ENCODE measurements at regions not wholly inside any gene's neighbourhood (a gene's known extent, or its start where the extent isn't known, plus 50 kb on each side); places are given as distances from the start of the nearest gene placed in this dataset.

GRCh38 chr11:114827736-114828135 lies 149.4 kb downstream of the NXPE2 start:
- no peaks in the 10 kb centered on the region for H3K4me1 ChIP-seq (ENCODE audit: control insufficient read depth in 1 of 2, insufficient read depth in 2 of 2, low read length in 2 of 2)
- no peak overlapping the region for H3K4me3 ChIP-seq (replicated peaks in 1 of 2; ENCODE audit: low read depth in 1 of 2, low read length in 2 of 2)
- CTCF ChIA-PET: no interaction called here
- ATAC-seq: no peak
- no peak overlapping the region for H3K27ac ChIP-seq (ENCODE audit: low read depth, low read length)
- no peak overlapping the region for H3K9ac ChIP-seq (ENCODE audit: low read length)
- H3K9me3 ChIP-seq (ENCODE audit: control insufficient read depth in 1 of 2, insufficient read depth in 1 of 2, low read depth in 1 of 2, low read length in 2 of 2): no peaks in the 10 kb centered on the region; a peak in 2 of 4 replicates
- POLR2A ChIA-PET: no interaction called here
- no peak overlapping the region for H3K4me2 ChIP-seq (ENCODE audit: low read length)
- H4K20me1 ChIP-seq (ENCODE audit: insufficient read depth): no peaks in the 10 kb centered on the region
- H3K79me2 ChIP-seq (ENCODE audit: insufficient read depth, low read length): no peaks in the 10 kb centered on the region
- no TSS peak for BruUV-seq (replicated peaks)
- RAD21 ChIA-PET (ENCODE audit: low non-redundant PET in 1 of 2, low total read pairs in 2 of 2, uncharacterized antibody in 2 of 2, unreplicated experiment in 2 of 2): no interaction called here
- H2AFZ ChIP-seq (ENCODE audit: low read depth, low read length, poor library complexity, severe bottlenecking): no peak overlapping the region
- no peak for DNase-seq (ENCODE audit: low read depth, low spot score)
- H3K27me3 ChIP-seq (ENCODE audit: insufficient read depth, low read length): no peaks in the 10 kb centered on the region
- no peak for TF ChIP-seq SP1 (IDR thresholded peaks at IDR 0.05; ENCODE audit: low read depth)
- no peak for TF ChIP-seq SRF (IDR thresholded peaks at IDR 0.05; ENCODE audit: low read depth)
- no peak for TF ChIP-seq FOSL1 (IDR thresholded peaks at IDR 0.05; ENCODE audit: low read depth)
- no peak for TF ChIP-seq SIN3A (IDR thresholded peaks at IDR 0.05; ENCODE audit: low read depth)
- no peak for TF ChIP-seq ELF1 (IDR thresholded peaks at IDR 0.05; ENCODE audit: borderline replicate concordance, low read depth)
- no peak for TF ChIP-seq ATF3 (IDR thresholded peaks at IDR 0.05)
- no peak for TF ChIP-seq CEBPB (IDR thresholded peaks at IDR 0.05; ENCODE audit: low read depth)
- TF ChIP-seq ZFX (IDR thresholded peaks at IDR 0.05): no peak
- TF ChIP-seq ZNF274 (IDR thresholded peaks at IDR 0.05; ENCODE audit: low read depth, low read length): no peak
- no peak for TF ChIP-seq CBX3 (IDR thresholded peaks at IDR 0.05; ENCODE audit: low read depth)
- no peak for TF ChIP-seq POLR2AphosphoS5 (IDR thresholded peaks at IDR 0.05; ENCODE audit: low read depth, low read length)
- no peak for TF ChIP-seq EZH2 (IDR thresholded peaks at IDR 0.05)
- TF ChIP-seq REST (IDR thresholded peaks at IDR 0.05; ENCODE audit: low read depth): no peak
- no peak for TF ChIP-seq JUND (IDR thresholded peaks at IDR 0.05)
- TF ChIP-seq RAD21 (IDR thresholded peaks at IDR 0.05; ENCODE audit: low read depth): no peak
- no peak for TF ChIP-seq TCF7L2 (IDR thresholded peaks at IDR 0.05; ENCODE audit: borderline replicate concordance, extremely low read depth, insufficient read depth, insufficient read length)
- TF ChIP-seq EZH2phosphoT487 (IDR thresholded peaks at IDR 0.05; ENCODE audit: borderline replicate concordance): no peak
- TF ChIP-seq POLR2A (IDR thresholded peaks at IDR 0.05; ENCODE audit: borderline replicate concordance, extremely low read depth, insufficient read depth, insufficient read length): no peak
- no peak for TF ChIP-seq MAX (IDR thresholded peaks at IDR 0.05)
- intact Hi-C loops (cut with micrococcal nuclease): no loop called here
- no peaks in the 10 kb centered on the region for H3K36me3 ChIP-seq (ENCODE audit: control insufficient read depth in 1 of 2, insufficient read depth in 2 of 2, low read length in 2 of 2)
- H3K9me2 ChIP-seq (ENCODE audit: insufficient read depth): no peaks in the 10 kb centered on the region

All from HCT116 (cell line).